Stimulated activated CD8-positive, alpha-beta memory T cell treated with anti-CD3 and anti-CD28 coated beads, Interleukin-15, amount 100 ng/mL, for 1 hour (primary cell): ENCODE measurements at regions not wholly inside any gene's neighbourhood (a gene's known extent, or its start where the extent isn't known, plus 50 kb on each side); places are given as distances from the start of the nearest gene placed in this dataset.

Source experiments
- DNase-seq: peaks from one replicate; pipeline ENCODE4 v3.0.0-alpha.2; 2020; ENCODE audit warnings: low read depth

GRCh38 chr1:185578293-185578692 lies 155.9 kb upstream of the HMCN1 start:
- no peak for DNase-seq

DNA sequence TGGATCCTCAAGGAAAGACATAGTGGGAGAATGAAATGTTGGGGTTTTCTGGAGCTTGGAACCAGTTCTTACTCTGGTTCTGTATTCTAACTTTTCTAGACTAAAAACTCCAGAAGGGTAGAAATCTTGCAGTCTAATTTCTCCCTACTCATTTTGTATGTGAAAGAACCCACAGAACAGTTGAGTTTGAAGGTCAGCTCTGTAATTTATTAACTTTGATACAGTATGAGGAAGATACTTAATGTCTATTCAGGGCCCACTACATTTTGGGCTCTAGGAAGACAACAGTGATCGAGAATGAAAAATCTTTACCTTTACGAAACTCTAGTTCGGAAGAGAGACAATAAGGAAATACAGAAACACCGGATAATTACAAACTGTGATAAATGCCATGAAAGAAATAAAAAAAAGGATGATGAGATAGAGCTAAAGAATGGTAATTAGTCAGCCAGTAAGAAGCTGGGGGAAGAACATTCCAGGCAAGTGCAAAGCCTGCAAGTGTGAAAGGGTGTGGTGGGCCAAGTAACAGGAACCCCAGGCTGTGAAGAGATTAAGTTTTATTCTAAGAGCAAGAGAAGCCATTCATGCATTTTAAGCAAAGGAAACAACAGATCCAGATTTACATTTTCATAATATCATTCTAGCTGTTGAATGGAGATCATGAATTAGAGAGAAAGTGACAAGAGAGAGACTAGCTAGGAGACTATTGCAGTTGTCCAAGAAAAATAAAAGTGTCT lies 159.9 kb upstream of the HMCN1 start:
- DNase-seq = no peak

GRCh38 chr1:185573677-185574076 lies 160.5 kb upstream of the HMCN1 start:
- DNase-seq = no peak

DNA sequence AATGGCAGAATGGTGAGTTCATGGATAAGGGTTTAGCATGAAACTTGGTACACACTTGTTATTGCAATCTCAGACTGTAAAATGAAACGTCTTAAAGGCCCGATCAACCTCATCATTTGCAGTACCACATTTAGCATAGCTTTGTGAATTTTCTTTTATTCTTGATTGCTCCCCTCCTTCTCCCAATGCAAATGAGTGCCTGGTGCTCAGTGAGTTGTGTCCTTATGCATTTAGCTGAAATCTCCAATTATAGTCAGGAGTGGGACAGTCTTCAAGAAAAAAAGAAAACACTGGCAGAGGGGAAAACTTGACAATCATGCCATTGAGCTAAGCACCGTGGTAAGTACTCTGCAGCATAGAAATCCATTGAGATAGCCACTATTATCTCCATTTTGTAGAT lies 161.0 kb upstream of the HMCN1 start:
- DNase-seq = no peak

DNA sequence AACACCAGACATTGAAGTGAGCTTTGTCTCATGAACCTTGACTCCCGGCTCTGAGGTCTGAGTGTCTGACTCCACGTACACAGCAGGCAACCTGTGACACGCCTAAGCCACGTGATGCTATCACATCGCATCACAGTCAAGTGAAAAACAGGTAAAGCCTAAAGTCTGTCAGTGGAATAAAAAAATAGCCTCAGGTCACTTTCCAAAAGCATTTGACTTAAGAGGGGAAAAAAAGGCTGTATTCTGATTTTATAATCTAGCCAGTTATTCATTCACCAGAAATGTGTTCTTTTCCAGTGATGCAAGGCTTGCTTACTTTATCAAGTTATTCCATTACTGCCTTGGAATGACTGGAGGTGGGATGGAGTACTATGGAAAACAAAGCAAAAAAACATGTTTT lies 163.2 kb upstream of the HMCN1 start:
- DNase-seq = no peak

DNA sequence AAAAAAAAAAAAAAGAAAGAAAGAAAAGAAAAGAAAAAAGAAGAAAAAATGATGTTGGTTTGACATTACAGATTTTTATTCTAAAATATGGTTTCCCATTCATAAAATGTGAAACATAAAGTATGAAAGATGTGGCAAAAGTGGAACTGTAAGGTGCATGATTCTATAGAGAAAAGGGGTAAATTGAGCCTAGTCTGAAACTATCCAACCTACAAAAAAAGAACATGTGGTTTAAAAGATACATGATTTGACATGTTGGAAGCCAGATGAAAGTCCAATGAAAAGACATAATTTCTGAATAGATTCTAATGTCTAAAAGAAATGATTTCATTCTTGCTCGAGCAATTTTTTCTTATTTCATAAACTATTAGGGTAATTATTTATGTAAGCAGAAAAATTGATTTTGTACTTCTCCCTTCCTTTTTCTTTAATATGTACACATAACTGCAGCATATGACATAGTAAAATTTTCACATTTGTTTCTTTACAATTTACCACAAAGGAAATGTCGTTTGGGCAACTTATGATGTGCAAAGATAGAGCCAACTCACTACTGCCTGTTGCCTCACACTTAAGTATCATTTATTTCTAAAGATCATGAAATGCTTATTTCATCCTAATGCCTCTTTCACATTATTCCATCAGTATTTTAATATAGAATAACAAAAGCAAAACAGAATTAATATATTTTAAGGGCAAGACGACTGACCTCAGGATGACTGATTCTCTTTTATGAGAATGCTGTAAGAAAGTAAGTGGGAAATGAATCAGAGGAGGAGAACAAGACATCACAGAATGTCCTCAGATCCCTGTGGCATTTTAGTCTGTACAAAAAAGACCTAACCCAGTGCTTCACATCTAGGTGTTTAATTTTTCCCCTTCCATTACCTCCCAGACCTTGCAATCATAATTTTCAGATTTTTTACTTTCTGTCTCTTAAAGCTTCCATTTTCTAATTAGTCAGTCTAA lies 165.8 kb upstream of the HMCN1 start:
- no peak for DNase-seq

DNA sequence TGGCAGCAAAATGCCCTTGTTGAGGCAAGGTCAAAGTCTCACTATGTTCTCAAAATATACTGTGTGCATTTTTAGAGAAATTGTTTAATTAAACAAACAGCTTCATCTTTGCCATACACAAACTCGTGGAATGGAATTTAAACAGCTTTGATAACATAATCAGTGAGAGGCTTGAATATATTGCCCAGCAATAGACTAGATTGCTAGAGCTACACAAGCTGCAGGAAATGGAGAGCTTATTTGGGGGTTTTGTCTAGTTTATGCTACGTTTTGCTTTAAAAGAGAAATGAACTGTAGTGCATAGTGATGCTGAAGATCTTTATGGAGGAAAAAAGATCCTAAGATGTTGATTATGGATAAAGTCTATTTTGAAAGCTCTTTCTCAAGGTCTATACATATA lies 166.8 kb upstream of the HMCN1 start:
- no peak for DNase-seq

- DNase-seq = peak; percentile 16
Measured at GRCh38 chr1:185566995-185567394, 167.2 kb upstream of the HMCN1 start.

GRCh38 chr1:185565302-185565701 lies 168.9 kb upstream of the HMCN1 start:
- DNase-seq = no peak

GRCh38 chr1:185564816-185565215 lies 169.4 kb upstream of the HMCN1 start:
- no peak for DNase-seq

GRCh38 chr1:185562461-185563359 lies 171.5 kb upstream of the HMCN1 start:
- DNase-seq = no peak

DNA sequence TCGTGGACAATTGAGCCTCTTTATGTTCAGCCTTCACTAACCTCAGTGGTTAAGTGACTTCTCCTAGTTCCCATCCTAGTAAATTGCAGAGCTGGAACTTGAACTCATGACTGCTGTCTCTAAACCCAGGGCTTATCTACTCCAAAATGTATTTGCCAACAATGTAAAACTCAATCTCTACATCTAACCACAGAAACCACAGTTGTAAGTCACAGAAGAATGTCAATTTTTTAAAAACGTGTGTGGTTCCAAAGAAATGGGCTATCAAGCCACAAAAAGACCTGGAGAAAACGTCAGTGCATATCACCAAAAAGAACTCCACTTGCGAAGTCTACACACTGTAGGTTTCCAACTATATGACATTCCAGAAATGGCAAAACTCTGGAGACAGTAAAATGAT lies 172.6 kb upstream of the HMCN1 start:
- DNase-seq = no peak

DNA sequence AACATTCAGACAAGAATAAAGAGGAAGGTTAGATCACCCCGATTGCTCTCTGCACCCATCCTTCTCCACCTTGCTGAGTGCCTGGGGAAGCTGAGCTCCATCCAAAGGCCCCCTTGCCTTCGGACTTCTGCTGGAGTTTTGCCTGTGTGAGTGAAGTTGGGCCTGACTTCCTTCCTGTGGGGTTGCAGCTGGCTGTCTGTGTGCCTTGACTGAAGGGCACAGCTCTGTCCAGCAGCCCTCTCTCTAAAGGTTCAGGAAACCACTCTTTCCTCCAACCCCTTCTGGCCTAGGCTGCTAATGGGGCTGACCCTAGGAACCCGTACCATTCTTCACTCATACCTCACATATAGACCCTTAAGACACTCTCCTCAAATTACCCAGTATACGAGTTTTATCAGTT lies 173.4 kb upstream of the HMCN1 start:
- DNase-seq = no peak

DNA sequence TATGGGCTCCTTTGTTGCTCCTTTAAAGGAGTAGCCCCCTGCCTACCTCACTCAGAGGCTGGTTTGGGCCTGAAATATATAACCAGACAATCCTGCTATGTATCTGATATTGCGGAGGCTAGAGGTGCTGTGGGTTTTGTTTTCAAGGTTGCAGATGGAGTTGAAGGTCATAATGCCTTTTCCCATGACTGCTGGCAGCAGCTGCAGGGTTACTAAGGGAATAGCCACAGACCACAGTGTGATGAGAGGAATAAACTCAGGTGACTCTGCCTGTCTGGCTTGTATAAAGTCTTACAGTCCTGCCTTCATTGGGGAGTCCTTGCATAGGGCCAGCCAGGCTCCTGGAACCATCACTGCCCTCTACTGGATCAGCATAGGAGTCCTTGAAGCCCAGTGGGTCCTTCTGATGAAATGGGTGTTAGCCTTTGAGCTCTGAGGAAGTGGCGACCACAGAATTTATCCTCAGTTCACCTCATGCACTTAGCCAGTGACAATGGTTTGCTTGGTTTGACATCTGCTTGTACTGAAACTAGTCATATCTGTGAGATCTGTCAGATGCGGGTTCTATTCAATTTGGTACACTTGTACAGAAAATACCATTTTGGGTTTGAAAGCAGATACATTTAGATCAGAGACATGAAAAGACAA lies 174.4 kb upstream of the HMCN1 start:
- DNase-seq = peak; percentile 6

GRCh38 chr1:185559151-185559550 lies 175.0 kb upstream of the HMCN1 start:
- no peak for DNase-seq

- DNase-seq = no peak
Measured at GRCh38 chr1:185556561-185556960, 177.6 kb upstream of the HMCN1 start.

- no peak for DNase-seq
Measured at GRCh38 chr1:185555743-185556142, 178.4 kb upstream of the HMCN1 start.

DNA sequence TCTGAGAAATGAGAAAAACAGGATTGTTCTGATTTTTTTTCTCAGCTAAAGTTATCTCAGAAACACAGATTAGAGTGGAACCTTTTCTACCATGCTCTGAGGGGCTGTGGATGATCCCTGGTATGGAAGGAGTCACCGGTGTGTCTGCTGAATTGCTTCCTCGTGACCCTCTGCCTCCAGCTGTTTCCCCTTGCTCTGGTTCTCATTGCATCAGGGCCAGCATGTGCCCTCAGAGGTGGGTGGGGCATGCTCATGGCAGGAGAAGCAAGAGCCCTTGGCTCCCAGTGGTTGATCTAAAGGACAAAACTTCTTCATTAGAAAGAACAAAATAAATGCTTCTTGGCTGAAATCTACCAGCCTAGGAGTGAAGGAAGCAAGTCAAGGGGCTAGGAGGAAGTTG lies 183.2 kb upstream of the HMCN1 start:
- DNase-seq = no peak

GRCh38 chr1:185549906-185550305 lies 184.3 kb upstream of the HMCN1 start:
- no peak for DNase-seq

DNA sequence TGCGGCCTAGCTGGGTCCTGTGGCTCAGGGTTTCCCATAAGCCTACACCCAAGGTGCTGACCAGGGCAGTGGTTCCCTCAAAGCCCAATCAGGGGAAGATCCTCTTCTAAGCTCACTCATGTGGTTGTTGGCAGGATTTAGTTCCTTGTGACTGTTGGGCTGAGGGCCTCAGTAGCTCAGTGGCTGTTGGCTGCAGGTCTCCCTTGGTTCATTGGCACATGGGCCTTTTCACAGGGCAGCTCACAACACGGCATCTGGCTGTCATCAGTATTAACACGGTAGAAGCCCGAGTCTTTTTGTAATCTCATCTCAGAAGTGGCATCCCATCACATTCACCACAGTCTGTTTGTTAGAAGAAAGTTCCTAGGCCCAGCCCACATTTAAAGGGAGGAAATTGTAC lies 188.2 kb upstream of the HMCN1 start:
- DNase-seq = no peak

- no peak for DNase-seq
Measured at GRCh38 chr1:185541871-185542301, 192.3 kb upstream of the HMCN1 start.

DNA sequence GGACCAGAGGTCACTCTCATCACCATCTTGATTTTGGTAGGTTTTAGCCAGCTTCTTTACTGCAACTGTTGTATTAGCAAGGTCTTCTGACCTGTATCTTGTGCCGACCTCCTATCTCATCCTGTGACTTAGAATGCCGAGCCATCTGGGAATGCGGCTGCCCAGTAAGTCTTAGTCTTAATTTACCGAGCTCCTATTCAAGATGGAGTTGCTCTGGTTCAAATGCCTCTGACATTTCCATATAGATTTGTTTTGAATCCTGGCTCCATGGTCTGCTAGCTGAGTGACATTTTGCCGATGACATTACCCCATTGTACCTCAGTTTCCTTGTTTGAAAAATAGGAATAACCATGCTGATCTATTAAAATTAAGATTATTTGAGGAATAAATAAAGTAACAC lies 193.9 kb upstream of the HMCN1 start:
- DNase-seq = no peak
